Mesodermal cell (in vitro differentiated cells): ENCODE measurements at regions not wholly inside any gene's neighbourhood (a gene's known extent, or its start where the extent isn't known, plus 50 kb on each side); places are given as distances from the start of the nearest gene placed in this dataset.
"Not testable (repeated sequence)": the region's sequence is repeated elsewhere in the genome, so short reads cannot be mapped to it uniquely, and the experiment has no call there.

Source experiments
- H3K27ac ChIP-seq: 2 replicates; pipeline ENCODE4 v1.7.0; 2013; ENCODE audit warnings: mild to moderate bottlenecking, low read depth, low read length, moderate library complexity; ENCODE audit not compliant: severe bottlenecking
- H3K36me3 ChIP-seq: 2 replicates; pipeline ENCODE4 v1.7.1; 2013; ENCODE audit warnings: mild to moderate bottlenecking, low read length, moderate library complexity; ENCODE audit not compliant: control insufficient read depth, insufficient read depth
- H3K4me1 ChIP-seq: one replicate; pipeline ENCODE4 v1.7.1; 2013; ENCODE audit warnings: mild to moderate bottlenecking, low read length; ENCODE audit not compliant: insufficient read depth, control insufficient read depth, poor library complexity, severe bottlenecking
- H3K4me3 ChIP-seq: 2 replicates; pipeline ENCODE4 v1.7.0; 2013; ENCODE audit warnings: low read length, control low read depth, mild to moderate bottlenecking; ENCODE audit not compliant: insufficient read depth, poor library complexity, severe bottlenecking; ENCODE audit errors: extremely low read depth
- H3K9me3 ChIP-seq: 2 replicates; pipeline ENCODE4 v1.7.1; 2013; ENCODE audit warnings: mild to moderate bottlenecking, low read length, moderate library complexity; ENCODE audit not compliant: control insufficient read depth
- WGBS, 2 experiments: methylation state at CpG; one replicate each; pipeline ENCODE4 v1.1.5; 2013; ENCODE audit warnings: missing lambda C conversion rate in 2 of 2; ENCODE audit not compliant: insufficient coverage in 2 of 2; 5-methylcytosine and 5-hydroxymethylcytosine counted together

DNA sequence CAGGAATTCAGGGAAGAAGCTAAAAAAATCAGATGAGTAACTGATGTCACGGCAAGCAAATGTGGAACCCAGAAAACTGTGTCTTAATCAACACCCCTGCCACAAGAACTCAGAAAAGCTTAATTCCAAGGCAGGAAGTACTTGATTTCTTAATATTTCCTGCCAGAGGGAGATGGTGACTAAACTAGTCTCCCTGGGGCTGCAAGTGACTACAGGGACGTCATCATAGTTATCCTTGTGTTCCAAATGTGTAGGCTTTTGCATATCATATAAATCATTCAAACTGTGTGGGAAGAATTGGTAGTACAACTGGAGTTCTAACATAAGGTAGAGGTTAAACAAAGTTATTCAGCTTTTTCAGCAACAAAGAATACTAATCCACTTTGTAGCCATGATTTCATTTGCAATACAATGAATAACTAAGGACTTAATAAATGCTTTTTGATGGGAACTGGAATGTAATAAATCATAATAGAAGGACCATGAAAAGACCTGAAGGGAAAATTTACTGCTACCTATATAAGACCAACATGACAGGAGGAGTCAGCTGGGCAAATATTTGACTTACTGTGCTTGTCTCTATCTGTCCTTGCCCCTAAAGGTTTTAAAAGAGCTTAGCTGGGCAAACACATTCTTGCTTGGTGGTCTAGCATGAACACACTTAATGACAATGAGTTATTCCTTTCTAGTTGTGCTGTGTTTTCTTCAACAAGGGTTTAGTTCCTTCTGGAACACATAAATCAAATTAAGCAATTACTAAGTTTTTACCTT lies 76.0 kb upstream of the NECTIN3 start:
- no peaks in the 10 kb centered on the region for H3K4me1 ChIP-seq
- no peaks in the 10 kb centered on the region for H3K9me3 ChIP-seq
- no peaks in the 10 kb centered on the region for H3K36me3 ChIP-seq
- 100% methylated on average over 1 of the region's 2 CpGs; no CpG with 5 or more reads in 1 of the 2 experiments for WGBS, 2 experiments
- H3K4me3 ChIP-seq: no peak overlapping the region
- no peak overlapping the region for H3K27ac ChIP-seq

- H3K9me3 ChIP-seq, H3K36me3 ChIP-seq, H3K27ac ChIP-seq, H3K4me3 ChIP-seq, H3K4me1 ChIP-seq: not testable (repeated sequence)
- 94 to 100% methylated on average over 1 to 2 of the region's 2 CpGs for WGBS, 2 experiments
These were observed 72.8 kb upstream of the NECTIN3 start for GRCh38 chr3:110998766-110999165.

DNA sequence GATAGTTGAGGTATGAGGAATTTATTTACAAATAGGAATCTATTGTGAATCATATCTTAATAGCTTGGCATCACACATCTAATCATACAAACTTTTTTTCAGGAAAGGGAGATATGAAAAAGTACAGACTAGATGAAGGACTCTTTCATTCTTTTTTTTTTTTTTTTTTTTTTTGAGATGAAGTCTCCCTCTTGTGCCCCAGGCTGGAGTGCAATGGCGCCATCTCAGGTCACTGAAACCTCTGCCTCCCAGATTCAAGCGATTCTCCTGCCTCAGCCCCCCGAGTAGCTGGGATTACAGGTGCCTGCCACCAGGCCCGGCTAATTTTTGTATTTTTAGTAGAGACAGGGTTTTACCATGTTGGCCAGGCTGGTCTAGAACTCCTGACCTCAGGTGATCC lies 65.1 kb upstream of the NECTIN3 start:
- not testable (repeated sequence) for H3K4me1 ChIP-seq, H3K36me3 ChIP-seq, H3K27ac ChIP-seq, H3K9me3 ChIP-seq, H3K4me3 ChIP-seq
- 17 to 60% methylated on average over 1 of the region's 4 CpGs for WGBS, 2 experiments

DNA sequence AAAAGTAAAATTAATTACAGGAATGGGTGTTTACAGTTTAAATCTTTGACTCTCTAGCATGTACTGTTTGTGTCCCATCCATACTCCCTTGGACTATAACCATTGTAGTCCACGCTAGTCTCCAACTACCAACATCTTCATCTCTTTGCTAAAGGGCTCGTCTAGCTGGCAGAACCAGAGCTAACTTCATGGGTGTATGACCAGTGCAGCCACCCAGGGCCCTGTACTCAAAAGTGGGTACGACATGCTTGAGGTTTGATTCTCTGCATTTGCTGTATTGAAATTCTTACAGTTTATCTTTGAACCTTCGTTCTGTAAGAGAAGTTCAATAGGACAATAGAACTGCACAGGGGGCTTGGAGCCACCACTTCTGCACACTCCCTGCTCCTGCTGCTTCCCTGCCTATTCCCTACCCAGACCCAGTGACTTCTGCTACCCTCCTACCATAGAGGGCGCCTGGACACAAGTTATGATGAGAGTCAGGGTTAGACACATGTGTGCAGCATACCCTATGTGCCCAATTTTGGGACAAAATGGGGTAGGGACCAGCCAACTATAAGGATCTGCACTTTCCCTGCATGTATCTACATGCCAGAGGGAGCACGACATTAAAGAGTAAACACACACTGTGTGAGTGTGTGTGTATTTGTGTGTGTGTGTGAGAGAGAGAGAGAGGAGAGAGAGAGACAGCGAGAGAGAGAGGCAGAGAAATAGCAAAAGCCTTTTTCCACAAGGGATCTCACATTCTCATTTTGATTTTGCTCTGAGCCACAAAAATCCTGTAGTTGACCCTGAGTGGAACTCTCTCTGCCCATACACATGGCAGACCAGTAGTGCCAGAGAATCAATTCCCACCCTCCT lies 59.0 kb upstream of the NECTIN3 start:
- Histone ChIP-seq H3K9me3 (no peaks in the 10 kb centered on the region), H3K4me3 (no peak overlapping the region), H3K27ac (no peak overlapping the region), H3K36me3 (no peaks in the 10 kb centered on the region), H3K4me1 (no peaks in the 10 kb centered on the region)
- 52 to 91% methylated on average over 4 to 5 of the region's 7 CpGs for WGBS, 2 experiments
